HG02610 (cell line): ENCODE measurements at regions not wholly inside any gene's neighbourhood (a gene's known extent, or its start where the extent isn't known, plus 50 kb on each side); places are given as distances from the start of the nearest gene placed in this dataset.

ENCODE experiments used
- ATAC-seq: cut with Tn5 transposase; IDR thresholded peaks from one replicate; pipeline ENCODE4 v1.9.1; 2021; ENCODE audit warnings: mild to moderate bottlenecking, moderate library complexity; ENCODE audit not compliant: unreplicated experiment

DNA sequence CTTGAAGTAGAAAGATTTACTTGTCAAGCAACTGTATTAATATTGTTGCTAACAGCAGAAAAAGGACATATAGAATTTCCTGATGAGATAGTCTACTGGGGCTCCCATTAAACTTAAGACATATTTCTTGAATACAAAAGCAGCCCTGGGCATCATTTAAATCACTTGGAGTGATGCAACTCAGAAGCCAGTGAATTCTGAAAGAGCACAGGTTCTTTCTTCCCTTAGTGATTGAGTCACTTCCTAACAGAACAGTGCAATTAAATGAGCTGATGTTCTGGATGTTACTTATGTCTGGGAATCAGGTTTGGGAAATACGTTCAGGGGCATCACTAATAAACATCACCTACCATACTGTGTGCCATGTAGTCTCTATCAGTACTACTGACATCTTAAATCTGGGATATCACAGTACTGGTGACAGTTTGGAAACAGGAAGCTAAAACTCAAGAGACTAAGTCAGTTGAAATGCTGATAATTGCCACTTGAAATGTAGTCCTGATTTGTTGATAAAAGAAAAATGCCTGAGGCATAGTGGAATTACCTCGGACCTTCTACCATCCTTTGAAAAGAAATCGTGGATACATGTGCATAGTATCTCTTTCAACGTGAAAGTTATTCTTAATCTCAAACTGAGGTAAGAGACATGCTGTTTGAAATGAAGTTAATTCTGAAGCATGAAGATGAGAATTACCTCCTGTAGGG, 249.2 kb upstream of the GPRIN3 start:
- ATAC-seq: no peak

DNA sequence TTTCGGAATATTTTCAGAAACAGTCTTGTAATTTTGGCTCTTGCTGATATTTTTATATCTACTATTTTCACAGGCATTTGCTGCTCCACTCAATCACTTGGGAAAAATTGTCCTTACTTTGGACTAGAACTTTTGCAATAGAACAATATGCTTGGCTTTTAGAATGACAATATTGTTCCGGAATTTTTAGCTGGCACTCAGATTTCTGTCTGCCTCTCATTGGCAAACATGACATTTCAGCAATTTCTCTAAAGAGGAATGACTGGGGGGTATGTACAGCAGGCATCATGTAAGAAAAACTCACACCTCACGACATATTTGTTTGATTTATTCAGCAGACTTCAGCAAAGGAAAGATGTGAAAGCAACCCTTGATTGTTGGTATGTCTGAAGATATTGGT, 243.6 kb upstream of the GPRIN3 start:
- ATAC-seq: no peak

DNA sequence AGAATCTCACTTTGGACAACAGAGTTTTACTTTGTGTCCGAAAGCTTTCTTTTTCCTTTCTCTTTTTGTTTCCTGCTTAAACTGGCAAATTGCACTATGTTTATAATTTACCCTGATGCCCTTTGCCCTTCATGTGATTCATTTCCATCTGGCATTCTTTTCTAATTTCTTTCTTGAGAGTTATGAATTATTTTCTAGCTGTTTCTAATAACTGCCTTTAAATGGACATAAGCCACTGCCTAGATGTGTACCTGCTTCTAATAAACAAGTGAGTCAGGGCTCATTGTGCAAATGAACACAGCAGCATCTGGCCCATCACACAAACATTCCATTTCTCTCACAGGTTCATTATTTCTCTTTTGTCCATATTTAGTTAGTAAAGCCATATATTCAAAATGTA, 242.3 kb upstream of the GPRIN3 start:
- ATAC-seq: no peak

- no peak for ATAC-seq
These were observed 237.7 kb upstream of the GPRIN3 start for GRCh38 chr4:89545315-89545714.

DNA sequence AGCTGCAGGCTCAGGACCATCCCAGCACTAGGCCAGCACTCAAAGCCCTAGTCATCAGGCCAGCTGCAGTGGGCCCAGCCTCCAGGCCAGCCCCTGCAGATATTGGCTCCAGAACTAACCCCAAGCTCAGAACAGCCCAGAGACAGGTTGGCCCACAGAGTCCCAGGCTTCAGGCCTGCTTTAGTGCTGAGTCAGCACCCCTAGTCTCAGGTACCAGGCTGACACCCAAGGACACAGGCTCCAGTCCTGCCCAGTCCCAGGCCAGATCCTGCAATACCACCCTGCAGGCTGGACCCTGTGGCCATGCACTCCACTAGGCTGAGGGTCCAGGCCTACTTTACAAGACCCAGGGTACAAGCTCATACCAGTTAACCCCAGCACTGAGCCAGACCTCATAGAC, 234.4 kb upstream of the GPRIN3 start:
- ATAC-seq: no peak

GRCh38 chr4:89539797-89540711, 232.5 kb upstream of the GPRIN3 start:
- no peak for ATAC-seq

- ATAC-seq: no peak
These were observed 231.8 kb upstream of the GPRIN3 start for GRCh38 chr4:89539374-89539773.

DNA sequence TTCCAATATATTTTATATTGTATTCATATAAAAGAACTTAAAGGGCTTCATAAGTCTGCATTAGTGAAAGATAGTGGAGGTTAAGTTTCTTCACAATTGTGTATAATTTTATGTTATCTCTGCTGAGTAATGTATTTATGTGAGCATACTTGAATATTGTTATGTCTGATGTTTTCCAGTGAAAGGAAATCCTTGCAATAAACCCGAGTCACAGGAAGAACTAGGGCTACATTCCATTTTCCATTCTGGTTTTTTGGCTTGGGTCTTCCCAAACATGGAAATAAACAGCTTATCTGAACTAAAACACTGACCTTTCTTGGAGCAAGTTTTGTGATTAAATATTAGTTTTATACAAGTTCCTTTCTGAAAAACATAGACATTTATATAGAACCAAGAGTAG, 231.3 kb upstream of the GPRIN3 start:
- ATAC-seq: no peak

DNA sequence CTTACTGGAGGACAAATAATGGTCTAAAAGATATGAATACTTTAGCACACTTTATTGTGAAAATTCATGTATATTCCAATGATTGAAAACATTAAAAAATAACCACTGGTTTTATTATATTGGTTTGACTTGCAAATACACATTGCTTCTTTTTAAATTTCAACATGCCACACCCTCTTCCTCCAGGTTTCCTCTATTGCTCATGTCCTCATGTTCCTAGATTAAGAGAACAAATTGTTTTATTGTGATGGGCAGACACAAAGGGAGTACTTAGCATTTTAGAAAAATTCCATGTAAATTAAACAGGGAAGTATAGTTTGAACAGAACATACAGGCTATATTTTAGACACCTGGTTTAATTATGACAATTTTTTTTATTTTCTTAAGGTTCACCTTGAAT, 230.6 kb upstream of the GPRIN3 start:
- no peak for ATAC-seq

DNA sequence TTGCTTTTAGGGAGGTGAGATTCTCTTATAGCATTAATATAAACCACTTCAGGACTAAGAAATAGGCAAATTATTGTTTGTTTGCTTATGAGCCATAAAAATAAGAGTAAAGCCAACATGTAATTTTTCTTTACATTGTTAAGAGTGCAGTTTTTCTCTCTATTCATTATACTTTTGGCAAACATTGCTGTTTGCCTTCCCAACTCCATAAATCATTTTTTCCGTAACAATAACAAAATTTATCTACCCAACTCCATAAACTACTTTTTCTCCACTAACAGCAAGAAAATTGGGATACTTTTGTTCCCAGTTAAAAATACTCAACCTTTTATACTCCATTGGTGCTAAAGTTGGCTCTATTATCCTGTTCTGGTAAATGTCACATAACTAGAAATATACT, 229.7 kb upstream of the GPRIN3 start:
- no peak for ATAC-seq

DNA sequence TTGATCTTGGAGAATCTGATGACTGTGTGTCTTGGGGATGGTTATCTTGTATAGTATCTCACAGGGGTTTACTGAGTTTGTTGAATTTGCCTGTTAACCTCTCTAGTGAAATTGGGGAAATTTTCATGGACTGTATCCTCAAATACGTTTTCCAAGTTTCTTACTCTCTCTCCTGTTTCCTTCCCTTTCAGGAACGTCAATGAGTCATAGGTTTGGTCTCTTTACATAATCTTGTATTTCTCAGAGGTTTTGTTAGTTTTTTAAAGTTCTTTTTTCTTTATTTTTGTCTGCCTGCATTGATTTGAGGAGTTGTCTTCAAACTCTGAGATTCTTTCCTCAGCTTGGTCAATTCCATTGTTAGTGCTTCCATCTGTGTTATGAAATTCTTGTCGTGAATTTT, 227.7 kb upstream of the GPRIN3 start:
- no peak for ATAC-seq

DNA sequence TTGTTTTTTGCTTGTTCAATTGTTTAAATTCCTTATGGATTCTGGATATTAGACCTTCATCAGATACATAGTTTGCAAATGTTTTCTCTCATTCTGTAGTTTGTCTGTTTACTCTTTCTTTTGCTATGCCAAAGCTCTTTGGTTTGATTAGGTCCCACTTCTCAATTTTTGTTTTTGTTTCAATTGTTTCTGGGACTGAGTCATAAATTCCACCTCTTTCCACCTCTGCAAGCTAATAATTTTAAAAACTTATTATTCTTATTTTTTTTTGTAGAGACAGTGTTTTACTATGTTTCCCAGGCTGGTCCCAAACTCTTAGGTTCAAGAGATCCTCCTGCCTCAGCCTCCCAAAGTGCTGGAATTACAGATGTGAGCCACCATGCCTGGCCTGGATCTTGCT, 226.8 kb upstream of the GPRIN3 start:
- no peak for ATAC-seq

DNA sequence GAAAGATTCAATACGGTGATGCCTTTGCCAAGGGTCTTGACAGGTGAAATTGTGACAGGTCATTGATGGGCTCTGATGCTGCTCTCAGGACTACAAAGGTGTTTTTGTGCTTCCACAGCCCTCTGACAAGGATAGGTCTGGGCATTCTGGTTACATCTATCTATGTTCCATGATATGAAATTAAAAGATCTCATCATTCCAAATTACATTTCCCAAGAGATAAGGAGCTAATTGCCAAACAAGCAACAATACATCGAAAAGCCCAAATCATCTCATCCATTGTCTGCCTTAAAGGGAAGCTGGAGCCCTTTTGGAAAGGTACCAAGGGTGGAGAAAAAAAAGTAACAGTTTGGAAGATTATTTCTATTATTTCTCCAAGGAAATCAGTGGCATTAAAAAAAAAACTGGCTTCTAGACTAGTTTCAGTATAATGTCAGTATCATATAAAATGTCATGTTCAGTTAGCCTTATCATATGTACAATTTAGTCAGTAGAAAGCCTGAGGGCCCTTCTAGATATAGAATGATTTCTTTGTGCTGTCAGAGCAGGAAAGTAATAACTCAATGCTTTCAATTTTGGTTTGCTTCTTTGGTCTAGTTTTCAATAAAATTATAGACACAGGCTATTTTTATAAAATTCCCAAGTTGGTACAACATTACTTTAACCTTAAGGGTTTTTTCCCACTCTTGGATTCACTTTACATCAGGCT, 224.5 kb upstream of the GPRIN3 start:
- no peak for ATAC-seq

DNA sequence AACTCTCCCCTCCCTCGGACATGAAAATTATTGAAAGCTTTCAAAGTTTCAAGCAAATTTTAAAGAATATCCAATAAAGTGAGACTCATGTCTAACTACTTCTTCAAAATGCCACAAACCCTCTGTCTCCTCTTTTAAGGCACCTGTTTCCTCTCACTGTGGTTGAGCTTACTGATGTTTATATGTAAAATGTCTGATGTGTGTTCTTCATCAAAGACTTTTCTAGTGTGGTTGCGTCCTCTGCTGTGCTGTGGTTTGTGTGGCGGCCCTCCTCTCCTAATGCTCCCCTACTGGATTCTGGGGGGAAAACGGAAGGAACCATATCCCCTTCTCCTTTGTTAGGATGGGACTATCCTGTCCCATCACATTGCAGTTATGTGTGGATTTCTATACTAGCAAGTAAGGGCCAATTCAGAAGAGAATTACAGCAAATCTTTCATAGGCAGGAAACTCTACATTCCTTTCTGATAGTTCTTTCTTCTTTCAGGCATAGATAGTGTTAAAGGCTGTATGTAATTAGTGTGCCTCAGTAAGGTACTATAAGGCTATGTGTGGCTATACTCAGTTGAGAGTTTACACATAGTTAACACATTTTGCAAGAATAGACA, 221.0 kb upstream of the GPRIN3 start:
- no peak for ATAC-seq

- ATAC-seq: no peak
These were observed 214.2 kb upstream of the GPRIN3 start for GRCh38 chr4:89521826-89522225.

DNA sequence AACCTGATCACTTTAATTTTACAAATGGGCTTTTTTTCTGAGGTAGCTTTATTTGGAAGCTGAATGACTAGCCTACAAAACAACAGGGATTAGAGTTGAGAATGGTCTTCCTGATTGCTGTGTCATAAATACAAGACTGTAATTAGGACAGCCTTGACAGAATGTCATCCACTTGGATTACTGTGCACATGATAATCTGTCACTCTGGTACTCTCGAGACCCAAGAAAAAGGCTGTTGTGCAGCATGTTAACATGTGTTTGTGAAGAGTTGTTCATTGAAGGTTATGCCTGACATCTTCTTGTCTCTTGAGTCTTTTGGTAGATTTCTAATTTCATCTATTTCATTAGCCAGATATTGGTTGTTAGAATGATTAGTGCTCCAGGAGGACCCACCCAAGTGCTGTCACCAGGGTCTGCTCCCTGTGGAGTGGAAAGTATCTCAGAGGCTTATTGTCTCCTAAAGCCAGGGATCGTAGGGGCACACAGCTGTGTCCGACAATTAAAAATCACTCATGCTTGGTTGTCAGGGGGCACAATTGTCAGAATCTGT, 212.2 kb upstream of the GPRIN3 start:
- ATAC-seq: no peak

DNA sequence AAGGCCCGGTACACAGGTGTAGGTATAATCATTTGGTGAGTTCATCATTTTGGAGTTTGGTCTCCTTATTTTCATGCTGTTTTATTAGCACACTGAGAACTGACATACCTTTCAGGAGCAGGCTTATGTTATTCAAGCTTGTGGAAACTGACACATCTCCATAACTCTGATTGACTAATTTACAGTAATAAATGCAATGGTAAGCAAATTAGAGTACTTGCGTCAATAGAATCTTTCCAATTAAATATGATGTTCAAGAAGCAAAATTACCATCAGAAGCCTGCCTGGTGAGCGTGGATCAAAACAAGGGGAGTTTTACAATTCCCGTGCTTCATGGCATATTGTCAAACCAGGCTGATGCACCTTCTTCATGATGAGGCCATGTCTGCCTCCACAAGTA, 210.7 kb upstream of the GPRIN3 start:
- no peak for ATAC-seq

- ATAC-seq: no peak
These were observed 207.2 kb upstream of the GPRIN3 start for GRCh38 chr4:89514811-89515210.

- no peak for ATAC-seq
These were observed 204.2 kb upstream of the GPRIN3 start for GRCh38 chr4:89511776-89512175.

GRCh38 chr4:89509708-89510281, 202.2 kb upstream of the GPRIN3 start:
- peak; percentile 99 for ATAC-seq
